GM13977 (cell line): ENCODE measurements at regions not wholly inside any gene's neighbourhood (a gene's known extent, or its start where the extent isn't known, plus 50 kb on each side); places are given as distances from the start of the nearest gene placed in this dataset.
"Not testable (repeated sequence)": the region's sequence is repeated elsewhere in the genome, so short reads cannot be mapped to it uniquely, and the experiment has no call there.

Experiments used
- DNase-seq: peaks from one replicate; pipeline ENCODE4 v3.0.0; 2012; ENCODE audit warnings: low spot score
- in situ Hi-C: fragments of 300-500 bp; cut with MboI; formaldehyde crosslinking; loops from one replicate; pipeline ENCODE4 v1.12.0; 2022; ENCODE audit warnings: low sequenced_read_pairs, low pct_unique_long_range_greater_than_20kb, mixed read lengths, inconsistent platforms; ENCODE audit not compliant: unreplicated experiment
- TF ChIP-seq, protein P1 (sequence below): IDR thresholded peaks from 2 replicates; pipeline ENCODE4 v1.5.1; 2012; ENCODE audit warnings: mild to moderate bottlenecking, control low read depth; ENCODE audit not compliant: insufficient read depth; ENCODE audit errors: extremely low read depth, missing control alignments

DNA sequence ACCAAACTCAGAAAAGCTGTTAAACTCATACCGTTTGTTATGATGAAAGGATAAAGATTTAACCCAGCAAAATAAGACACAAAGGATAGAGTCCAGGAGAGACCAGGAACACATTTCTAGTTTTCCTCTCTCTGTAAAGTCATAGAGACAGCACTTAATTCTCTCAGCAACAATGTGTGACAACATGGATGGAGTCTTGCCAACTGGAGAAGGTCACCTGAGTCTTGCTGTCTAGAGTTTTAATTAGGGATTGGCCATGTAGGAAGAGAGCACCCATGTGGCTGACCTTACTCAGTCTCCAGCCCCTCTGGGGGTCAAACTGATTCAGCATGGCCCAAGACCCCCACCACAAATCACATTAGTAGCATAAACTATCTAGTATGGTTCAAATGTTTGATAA is 151.0 kb upstream of the ATF7IP start:
- no peak for DNase-seq
- in situ Hi-C loops = loop anchor here (25.0 kb wide), 1 partner anchor 773 kb away; no protein-coding TSS in a partner anchor
- TF ChIP-seq, protein P1, sequence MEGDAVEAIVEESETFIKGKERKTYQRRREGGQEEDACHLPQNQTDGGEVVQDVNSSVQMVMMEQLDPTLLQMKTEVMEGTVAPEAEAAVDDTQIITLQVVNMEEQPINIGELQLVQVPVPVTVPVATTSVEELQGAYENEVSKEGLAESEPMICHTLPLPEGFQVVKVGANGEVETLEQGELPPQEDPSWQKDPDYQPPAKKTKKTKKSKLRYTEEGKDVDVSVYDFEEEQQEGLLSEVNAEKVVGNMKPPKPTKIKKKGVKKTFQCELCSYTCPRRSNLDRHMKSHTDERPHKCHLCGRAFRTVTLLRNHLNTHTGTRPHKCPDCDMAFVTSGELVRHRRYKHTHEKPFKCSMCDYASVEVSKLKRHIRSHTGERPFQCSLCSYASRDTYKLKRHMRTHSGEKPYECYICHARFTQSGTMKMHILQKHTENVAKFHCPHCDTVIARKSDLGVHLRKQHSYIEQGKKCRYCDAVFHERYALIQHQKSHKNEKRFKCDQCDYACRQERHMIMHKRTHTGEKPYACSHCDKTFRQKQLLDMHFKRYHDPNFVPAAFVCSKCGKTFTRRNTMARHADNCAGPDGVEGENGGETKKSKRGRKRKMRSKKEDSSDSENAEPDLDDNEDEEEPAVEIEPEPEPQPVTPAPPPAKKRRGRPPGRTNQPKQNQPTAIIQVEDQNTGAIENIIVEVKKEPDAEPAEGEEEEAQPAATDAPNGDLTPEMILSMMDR = no peak

DNA sequence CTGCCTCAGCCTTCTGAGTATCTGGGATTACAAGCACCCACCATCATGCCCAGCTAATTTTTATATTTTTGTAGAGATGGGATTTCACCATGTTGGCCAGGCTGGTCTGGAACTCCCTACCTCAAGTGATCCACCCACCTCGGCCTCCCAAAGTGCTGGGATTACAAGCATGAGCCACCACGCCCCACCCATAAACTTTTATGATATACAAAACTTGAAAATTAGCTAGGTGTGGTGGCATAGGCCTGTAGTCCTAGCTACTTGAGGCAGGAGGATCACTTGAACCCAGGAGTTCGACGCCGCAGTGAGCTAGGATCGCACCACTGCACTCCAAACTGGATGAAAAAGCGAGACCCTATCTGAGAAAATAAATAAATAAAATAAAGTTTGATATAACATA is 149.5 kb upstream of the ATF7IP start:
- in situ Hi-C loops = loop anchor here (25.0 kb wide), 1 partner anchor 771 kb away; no protein-coding TSS in a partner anchor
- DNase-seq = not testable (repeated sequence)

DNA sequence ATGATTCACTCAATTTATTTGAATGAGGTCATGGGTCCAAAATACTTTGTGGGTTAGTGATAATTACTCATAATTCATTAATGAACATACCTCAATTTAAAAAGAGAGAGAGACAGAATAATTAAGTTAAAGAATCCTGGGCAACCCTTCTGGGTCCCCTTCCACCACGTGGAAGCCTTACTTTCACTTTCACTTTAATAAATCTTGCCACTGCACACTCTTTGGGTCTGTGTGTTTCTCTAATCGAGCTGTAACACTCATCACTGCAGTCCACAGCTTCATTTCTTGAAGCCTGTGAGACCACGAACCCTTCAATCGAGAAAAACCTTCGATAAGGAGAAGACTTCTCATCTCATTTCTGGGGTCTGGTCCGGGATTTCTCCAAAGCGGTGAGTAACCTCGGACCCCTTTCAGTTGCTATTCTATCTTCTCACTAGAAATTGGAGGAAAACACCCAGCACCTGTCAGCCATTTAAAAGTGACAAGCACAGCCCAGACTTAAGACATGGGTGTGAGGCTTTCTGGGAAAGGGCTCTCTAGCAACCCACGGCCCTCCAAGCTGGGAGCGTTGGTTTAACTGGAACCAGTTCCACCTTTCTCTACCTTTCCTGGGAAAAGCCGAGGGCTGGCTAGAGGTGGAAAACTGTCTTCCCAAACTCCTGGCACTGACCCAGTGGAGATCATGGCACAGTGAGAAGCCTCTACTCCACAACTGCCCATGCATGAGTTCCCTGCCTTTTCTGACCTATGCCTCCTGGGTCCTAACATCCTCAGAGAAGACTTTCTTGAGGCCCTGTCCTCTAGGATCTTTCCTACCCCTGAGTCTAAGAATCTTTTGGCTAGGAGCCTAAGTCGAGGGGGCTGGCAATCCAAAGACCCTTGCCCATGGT is 148.8 kb upstream of the ATF7IP start:
- in situ Hi-C loops = loop anchor here (25.0 kb wide), 1 partner anchor 771 kb away; no protein-coding TSS in a partner anchor
- TF ChIP-seq, protein P1 = no peak
- no peak for DNase-seq

DNA sequence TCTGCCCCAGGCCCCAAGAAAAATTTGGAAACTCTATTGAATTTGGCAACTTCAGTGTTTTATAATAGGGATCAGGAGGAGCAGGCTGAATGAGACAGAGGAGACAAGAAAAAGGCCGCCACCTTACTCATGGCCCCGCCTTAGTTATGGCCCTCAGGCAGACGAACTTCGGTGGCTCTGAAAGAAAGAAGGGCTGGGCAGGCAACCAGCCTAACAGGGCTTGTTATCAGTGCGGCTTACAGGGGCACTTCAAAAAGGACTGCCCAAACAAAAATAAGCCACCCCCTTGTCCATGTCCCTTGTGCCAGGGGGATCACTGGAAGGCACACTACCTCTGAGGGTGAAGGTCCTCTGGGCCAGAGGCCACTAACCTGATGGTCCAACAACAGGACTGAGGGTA is 146.3 kb upstream of the ATF7IP start:
- DNase-seq = no peak
- TF ChIP-seq, protein P1 = no peak
- in situ Hi-C loops = loop anchor here (25.0 kb wide), 1 partner anchor 768 kb away; no protein-coding TSS in a partner anchor

DNA sequence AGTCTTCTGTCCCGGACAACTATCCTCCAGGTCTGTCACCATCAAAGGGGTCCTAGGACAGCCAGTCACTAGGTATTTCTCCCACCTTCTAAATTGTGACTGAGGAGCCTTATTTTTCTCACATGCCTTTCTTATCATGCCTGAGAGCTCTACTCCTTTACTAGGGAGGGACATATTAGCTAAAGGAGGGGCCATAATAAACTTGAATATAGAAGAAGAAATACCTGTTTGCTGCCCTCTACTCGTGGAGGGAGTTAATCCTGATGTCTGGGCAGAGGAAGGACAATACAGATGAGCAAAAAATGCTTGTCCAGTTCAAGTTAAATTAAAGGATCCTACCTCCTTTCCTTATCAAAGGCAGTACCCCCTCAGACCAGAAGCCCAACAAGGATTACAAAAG is 145.8 kb upstream of the ATF7IP start:
- DNase-seq = not testable (repeated sequence)
- in situ Hi-C loops = loop anchor here (25.0 kb wide), 1 partner anchor 768 kb away; no protein-coding TSS in a partner anchor

DNA sequence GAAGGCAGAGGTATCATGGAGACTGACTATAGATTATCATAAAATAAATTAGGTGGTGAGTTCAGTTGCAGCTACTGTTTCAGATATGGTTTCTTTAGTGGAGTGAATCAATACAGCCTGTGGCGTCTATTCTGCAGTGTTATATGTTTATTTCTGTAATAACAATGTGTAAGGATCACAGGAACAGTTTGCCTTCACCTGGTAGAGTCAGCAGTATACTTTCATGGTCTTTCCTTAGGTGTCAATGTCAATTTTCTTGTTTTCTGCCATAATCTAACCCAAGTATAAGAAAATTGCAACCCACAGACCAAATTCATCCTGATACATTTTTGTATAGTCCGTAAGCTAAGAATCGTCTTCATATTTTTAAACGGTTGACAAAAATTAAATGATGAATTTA is 140.4 kb upstream of the ATF7IP start:
- TF ChIP-seq, protein P1 = no peak
- in situ Hi-C loops = no loop called here
- DNase-seq = no peak

DNA sequence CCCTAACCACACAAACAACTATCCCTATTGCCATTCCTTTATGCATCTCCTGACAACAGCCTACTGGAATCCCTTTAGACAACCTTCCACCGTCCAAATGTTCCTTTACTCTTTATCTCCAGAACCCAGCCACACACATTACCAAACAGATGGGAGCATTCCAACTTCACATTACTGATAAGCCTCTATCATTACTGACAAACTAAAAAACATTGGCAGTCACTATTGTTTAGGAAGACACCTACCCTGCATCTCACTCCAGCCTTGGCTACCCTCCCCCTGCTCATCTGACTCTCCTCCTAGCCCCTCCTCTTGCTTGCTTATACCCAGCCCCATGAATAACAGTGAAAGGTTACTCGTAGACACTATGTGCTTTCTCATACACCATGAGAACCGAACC is 130.3 kb upstream of the ATF7IP start:
- in situ Hi-C loops, DNase-seq: not testable (repeated sequence)

DNA sequence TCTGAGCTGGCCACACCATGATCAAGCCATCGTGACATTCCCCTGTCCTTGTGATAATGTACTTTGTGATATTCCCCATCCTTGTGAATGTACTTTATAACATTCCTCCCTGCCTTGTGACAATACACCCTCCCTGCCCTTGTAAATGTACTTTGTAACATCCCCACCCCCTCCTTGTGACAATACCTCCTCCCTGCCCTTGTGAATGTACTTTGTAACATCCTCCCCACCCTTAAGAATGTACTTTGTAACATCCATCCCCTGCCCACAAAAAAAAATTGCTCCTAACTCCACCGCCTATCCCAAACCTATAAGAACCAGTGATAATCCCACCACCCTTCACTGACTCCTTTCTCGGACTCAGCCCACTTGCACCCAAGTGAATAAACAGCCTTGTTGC is 128.8 kb upstream of the ATF7IP start:
- DNase-seq, in situ Hi-C loops: not testable (repeated sequence)

DNA sequence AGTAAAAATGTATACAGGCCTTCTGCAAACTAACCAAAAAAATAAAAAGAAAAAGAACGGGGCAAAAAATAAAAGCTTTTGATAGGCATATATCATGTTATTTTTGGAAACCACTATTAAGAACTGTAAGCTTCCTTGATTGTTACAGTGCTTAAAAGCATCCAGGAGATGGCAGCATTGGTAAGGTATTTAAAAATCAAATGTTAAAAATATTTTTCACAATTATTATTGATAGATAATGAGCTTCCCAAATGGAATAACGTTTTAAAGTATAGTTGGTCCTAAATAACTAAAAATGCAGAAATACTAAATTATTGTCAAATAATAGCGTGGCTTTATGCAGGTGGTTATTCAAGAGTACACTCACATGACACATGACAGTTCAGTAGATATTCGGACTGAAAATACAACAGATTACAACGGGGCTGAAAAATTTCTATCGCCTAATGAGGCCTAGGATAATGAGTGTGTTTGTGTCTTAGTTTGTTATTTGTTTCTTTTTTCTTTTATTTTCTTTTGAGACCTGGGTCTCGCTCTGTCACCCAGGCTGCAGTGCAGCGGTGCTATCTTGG is 127.2 kb upstream of the ATF7IP start:
- in situ Hi-C loops = no loop called here
- no peak for DNase-seq
- TF ChIP-seq, protein P1 = peak; percentile 53
